GM12878 (cell line): ENCODE measurements at regions not wholly inside any gene's neighbourhood (a gene's known extent, or its start where the extent isn't known, plus 50 kb on each side); places are given as distances from the start of the nearest gene placed in this dataset.

ENCODE experiments used
- ATAC-seq: fragments of 200-7000 bp; cut with Tn5 transposase; 3 replicates; pipeline ENCODE4 v1.9.1; 2020; ENCODE audit warnings: mild to moderate bottlenecking, moderate library complexity
- BruUV-seq: library from RNA; stranded (reverse); fragments of 400-500 nt; replicated peaks from 2 replicates; lab custom pipeline; 2021; lab: Mats Ljungman, UMichigan
- CTCF ChIA-PET: fragments of 300-600 bp; sonication (Branson Sonifier 250); formaldehyde crosslinking; extraction: SDS; loops from one replicate; lab custom pipeline; 2021; ENCODE audit warnings: inconsistent platforms; lab: Yijun Ruan, JAX
- POLR2A ChIA-PET: fragments of 350-600 bp; formaldehyde crosslinking; extraction: SDS; loops from one replicate; lab custom pipeline; 2021; ENCODE audit warnings: inconsistent platforms; lab: Charles Lee
- RAD21 ChIA-PET: fragments of 300-600 bp; sonication (Branson Sonifier 250); formaldehyde crosslinking; loops from one replicate; lab custom pipeline; 2023; ENCODE audit warnings: antibody characterized with exemption; ENCODE audit not compliant: unreplicated experiment; lab: Charles Lee
- SMC1A ChIA-PET: fragments of 300-600 bp; sonication (Branson Sonifier 250); formaldehyde crosslinking; loops from one replicate; lab custom pipeline; 2023; ENCODE audit not compliant: unreplicated experiment, uncharacterized antibody; lab: Charles Lee
- DNase-seq: peaks from one replicate; pipeline ENCODE4 v3.0.0-alpha.2; 2011; ENCODE audit warnings: low read depth, low spot score
- FAIRE-seq: peaks from 3 replicates; lab custom pipeline; 2011; peaks lifted over from hg19 to GRCh38; lab: Jason Lieb, UNC
- H2AFZ ChIP-seq: 2 replicates; pipeline ENCODE4 v1.6.0; 2011; ENCODE audit warnings: low read depth, low read length, control low read depth; ENCODE audit not compliant: control insufficient read depth
- H3K27ac ChIP-seq: 2 replicates; pipeline ENCODE4 v1.5.1; 2011; ENCODE audit warnings: control low read depth; ENCODE audit not compliant: control insufficient read depth, insufficient read depth
- H3K27me3 ChIP-seq, 2 experiments: replicated peaks in 1 of 2; 2 replicates each; pipeline versions ENCODE4 v1.6.0 to v1.6.1; 2011; ENCODE audit warnings: low read length in 1 of 2; ENCODE audit not compliant: control insufficient read depth in 2 of 2, insufficient read depth in 2 of 2
- H3K36me3 ChIP-seq, 2 experiments: 2 replicates each; pipeline ENCODE4 v1.5.1; 2011; ENCODE audit warnings: low read length in 1 of 2; ENCODE audit not compliant: control insufficient read depth in 2 of 2, insufficient read depth in 2 of 2
- H3K4me1 ChIP-seq: 2 replicates; pipeline ENCODE4 v1.6.1; 2011; ENCODE audit warnings: mild to moderate bottlenecking, low read length, moderate library complexity, mixed read lengths; ENCODE audit not compliant: control insufficient read depth, insufficient read depth
- H3K4me2 ChIP-seq: 2 replicates; pipeline ENCODE4 v1.6.0; 2011; ENCODE audit warnings: control low read depth; ENCODE audit not compliant: control insufficient read depth, insufficient read depth
- H3K4me3 ChIP-seq: fragments of 200-600 bp; sonication (generic); 2 replicates; pipeline ENCODE4 v1.5.1; 2016
- H3K79me2 ChIP-seq: 2 replicates; pipeline ENCODE4 v1.6.0; 2011; ENCODE audit warnings: low read length; ENCODE audit not compliant: control insufficient read depth, insufficient read depth
- H3K9ac ChIP-seq: 2 replicates; pipeline ENCODE4 v1.8.0; 2011; ENCODE audit warnings: low read length, control low read depth, mixed read lengths; ENCODE audit not compliant: control insufficient read depth, insufficient read depth
- H3K9me3 ChIP-seq: replicated peaks from 3 replicates; pipeline ENCODE4 v1.5.1; 2011; ENCODE audit warnings: mild to moderate bottlenecking, low read length; ENCODE audit not compliant: control insufficient read depth, insufficient read depth
- H4K20me1 ChIP-seq: 2 replicates; pipeline ENCODE4 v1.6.0; 2011; ENCODE audit not compliant: control insufficient read depth, insufficient read depth
- BCL11A ChIP-seq: IDR thresholded peaks from 2 replicates; pipeline ENCODE4 v1.6.1; 2011; ENCODE audit warnings: low read depth, low read length
- CBX5 ChIP-seq: sonication (generic); IDR thresholded peaks from 2 replicates; pipeline ENCODE4 v1.6.1; 2016; ENCODE audit warnings: low read depth, moderate library complexity, mild to moderate bottlenecking, inconsistent platforms
- CTCF ChIP-seq, 3 experiments: IDR thresholded peaks in 2 of 3; conservative IDR thresholded peaks in 1 of 3; 2 replicates each; pipeline ENCODE4 v1.5.1; 2011; ENCODE audit warnings: low read depth in 3 of 3, low read length in 3 of 3, mild to moderate bottlenecking in 3 of 3, control low read depth in 2 of 3, moderate library complexity in 2 of 3, inconsistent platforms in 1 of 3, mixed read lengths in 1 of 3; ENCODE audit not compliant: control insufficient read depth in 2 of 3, insufficient read depth in 1 of 3; ENCODE audit errors: extremely low read depth in 1 of 3
- E4F1 ChIP-seq: fragments of 450-650 bp; IDR thresholded peaks from 2 replicates; pipeline ENCODE4 v1.6.1; 2018; ENCODE audit warnings: borderline replicate concordance, mild to moderate bottlenecking; ENCODE audit not compliant: partially characterized antibody
- PAX5 ChIP-seq: IDR thresholded peaks from 2 replicates; pipeline ENCODE4 v1.6.1; 2011; ENCODE audit warnings: low read depth, low read length, borderline replicate concordance
- RUNX3 ChIP-seq: IDR thresholded peaks from 2 replicates; pipeline ENCODE4 v1.6.1; 2012; ENCODE audit warnings: low read length, inconsistent platforms
- WGBS: methylation state at CpG from one replicate; pipeline ENCODE4 v1.1.6; 2016; ENCODE audit warnings: low lambda C conversion rate; ENCODE audit not compliant: insufficient replicate concordance, insufficient coverage; ENCODE audit errors: missing lambda C conversion rate; 5-methylcytosine and 5-hydroxymethylcytosine counted together
- in situ Hi-C: fragments of 300-500 bp; cut with MboI; formaldehyde crosslinking; loops from 9 replicates; pipeline ENCODE4 v1.14.3; 2018; ENCODE audit warnings: mixed read lengths
- intact Hi-C: fragments of 100-400 bp; cut with micrococcal nuclease; formaldehyde crosslinking; loops from one replicate; pipeline ENCODE4 v1.14.2; 2022; ENCODE audit not compliant: unreplicated experiment

GRCh38 chr1:176285996-176286395, 78.9 kb upstream of the COP1 start:
- no peaks in the 10 kb centered on the region for H3K4me1 ChIP-seq
- CTCF ChIA-PET: no interaction called here
- no peak overlapping the region for H3K9ac ChIP-seq
- no peaks in the 10 kb centered on the region for H3K9me3 ChIP-seq
- FAIRE-seq (no peak), DNase-seq (no peak), ATAC-seq (no peak)
- intact Hi-C loops: no loop called here
- POLR2A ChIA-PET: no interaction called here
- TF ChIP-seq RUNX3: no peak
- no peak for TF ChIP-seq E4F1
- TF ChIP-seq BCL11A: no peak
- TF ChIP-seq CTCF (IDR thresholded peaks at IDR 0.05 in 2 of 3, conservative IDR thresholded peaks at IDR 0.05 in 1 of 3; ENCODE audit: control insufficient read depth in 2 of 3, extremely low read depth in 1 of 3, insufficient read depth in 1 of 3, low read depth in 3 of 3, low read length in 3 of 3): no peak
- TF ChIP-seq PAX5: no peak
- 0 out of 2 replicates have a peak, but pooled peaks have one; percentile 28 for TF ChIP-seq CBX5
- H2AFZ ChIP-seq: no peak overlapping the region
- RAD21 ChIA-PET: no interaction called here
- H3K36me3 ChIP-seq: no peaks in the 10 kb centered on the region
- H3K27ac ChIP-seq: no peak overlapping the region
- H3K4me2 ChIP-seq: no peak overlapping the region
- H4K20me1 ChIP-seq: no peaks in the 10 kb centered on the region
- in situ Hi-C loops: no loop called here
- H3K4me3 ChIP-seq: no peak overlapping the region
- SMC1A ChIA-PET: no interaction called here
- no peaks in the 10 kb centered on the region for H3K27me3 ChIP-seq
- no TSS peak for BruUV-seq
- H3K79me2 ChIP-seq: no peaks in the 10 kb centered on the region
- 35% methylated on average over 3 of the region's 3 CpGs for WGBS
